Left colon (tissue), 2 donors: ENCODE measurements at regions not wholly inside any gene's neighbourhood (a gene's known extent, or its start where the extent isn't known, plus 50 kb on each side); places are given as distances from the start of the nearest gene placed in this dataset.

Experiments
- ATAC-seq: fragments of 200-7000 bp; cut with Tn5 transposase; one replicate; pipeline ENCODE4 v1.9.1; 2020; ENCODE audit warnings: mild to moderate bottlenecking, moderate library complexity
- DNase-seq, 2 donors: peaks; one replicate each; pipeline ENCODE4 v3.0.0-alpha.2; 2020
- intact Hi-C, 2 donors: fragments of 100-400 bp; cut with DNase I in 1 of 2; cut with micrococcal nuclease in 1 of 2; formaldehyde crosslinking; loops; one replicate each; pipeline versions ENCODE4 v1.11.2 to v1.14.0; 2022; cut with DNase I, micrococcal nuclease
- donor health status: DM: no; HTN: no; CAD: no.
- donor health status: DM: yes; HTN: yes; CAD: no.

- intact Hi-C loops, result no loop called here
- DNase-seq, result no peak
- ATAC-seq, result no peak
Measured at GRCh38 chr5:28743025-28743715, 1704.8 kb upstream of the CDH9 start.

DNA sequence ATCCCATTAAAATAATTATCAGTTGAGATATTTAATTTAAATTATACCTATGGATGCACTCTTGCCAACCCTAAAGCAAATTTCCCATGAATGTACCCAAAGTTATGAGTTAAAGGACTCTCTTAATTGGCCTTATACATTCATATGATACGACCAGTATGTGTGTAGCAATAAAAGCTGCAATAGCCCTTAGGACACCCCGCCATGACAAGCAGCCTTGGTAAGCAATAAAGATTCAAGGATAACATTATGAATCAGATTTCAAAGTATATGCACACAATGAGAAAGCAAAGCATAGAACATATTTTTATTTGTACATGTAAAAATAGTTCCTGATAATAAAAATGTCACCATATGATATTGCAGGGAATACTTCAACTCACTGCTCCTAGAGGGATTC lies 1699.3 kb upstream of the CDH9 start:
- intact Hi-C loops, result no loop called here
- no peak for ATAC-seq

DNA sequence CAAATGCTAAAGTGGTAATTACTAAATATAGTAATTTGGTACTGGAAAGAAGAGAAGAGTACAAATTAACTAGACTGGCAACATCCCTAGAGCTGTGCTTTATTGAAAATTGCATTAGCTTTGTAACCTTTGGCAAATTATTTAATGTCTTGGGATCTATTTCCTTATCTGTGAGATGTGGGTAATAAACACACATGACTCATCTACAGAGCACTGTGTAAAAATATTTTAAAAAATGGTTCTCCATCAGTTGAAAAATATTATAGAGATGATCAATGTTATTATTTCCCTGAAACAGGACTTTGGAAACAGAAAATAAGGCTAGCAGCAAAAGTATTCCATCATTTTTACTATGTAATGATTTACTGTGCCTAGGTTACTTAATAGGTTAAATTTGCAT lies 1698.8 kb upstream of the CDH9 start:
- DNase-seq, result no peak

More for the DNA sequence above, 1699.3 kb upstream of the CDH9 start:
- no peak for DNase-seq

DNA sequence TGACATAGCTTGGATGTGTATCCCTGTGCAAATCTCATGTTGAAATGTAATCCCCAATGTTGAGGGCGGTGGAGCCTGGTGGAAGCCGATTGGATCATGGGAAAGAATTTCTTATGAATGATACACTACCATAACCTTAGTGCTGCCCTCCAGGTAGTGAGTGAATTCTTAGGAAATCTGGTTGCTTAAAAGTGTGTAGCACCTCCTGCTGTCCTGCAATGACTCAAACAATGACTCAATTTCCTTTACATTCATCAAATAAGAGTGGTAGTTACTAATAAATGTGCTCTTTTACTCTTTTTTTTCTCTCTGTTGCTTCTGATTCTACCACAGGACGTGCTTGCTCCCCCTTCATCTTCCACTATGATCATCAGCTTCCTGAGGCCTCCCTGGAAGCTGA lies 1696.0 kb upstream of the CDH9 start:
- ATAC-seq (no peak), DNase-seq (no peak)
- intact Hi-C loops, result no loop called here

More for the DNA sequence above, 1698.8 kb upstream of the CDH9 start:
- intact Hi-C loops, result no loop called here
- no peak for ATAC-seq

- DNase-seq (no peak), ATAC-seq (no peak)
- intact Hi-C loops, result no loop called here
Measured at GRCh38 chr5:28729067-28729466, 1690.7 kb upstream of the CDH9 start.

- intact Hi-C loops, result no loop called here
- DNase-seq (no peak), ATAC-seq (no peak)
Measured at GRCh38 chr5:28726815-28727214, 1688.4 kb upstream of the CDH9 start.

DNA sequence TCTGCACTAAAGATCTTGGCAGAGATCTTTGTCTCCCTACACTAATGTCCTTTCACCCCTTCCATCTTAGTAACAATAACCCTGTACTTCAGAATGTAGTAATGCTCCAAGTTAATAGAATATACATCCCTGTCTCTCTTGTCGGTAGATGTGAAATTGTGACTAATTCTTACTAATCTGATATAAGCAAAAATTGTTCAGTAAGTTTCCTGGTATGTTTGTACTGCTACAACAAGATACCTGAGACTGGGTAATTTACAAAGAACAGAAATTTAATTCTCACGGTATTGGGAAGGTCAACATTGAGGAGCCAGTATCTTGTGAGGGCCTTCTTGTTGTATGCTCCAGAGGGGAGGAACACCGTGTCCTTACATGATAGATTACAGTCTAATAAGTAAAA lies 1686.6 kb upstream of the CDH9 start:
- intact Hi-C loops, result no loop called here

DNA sequence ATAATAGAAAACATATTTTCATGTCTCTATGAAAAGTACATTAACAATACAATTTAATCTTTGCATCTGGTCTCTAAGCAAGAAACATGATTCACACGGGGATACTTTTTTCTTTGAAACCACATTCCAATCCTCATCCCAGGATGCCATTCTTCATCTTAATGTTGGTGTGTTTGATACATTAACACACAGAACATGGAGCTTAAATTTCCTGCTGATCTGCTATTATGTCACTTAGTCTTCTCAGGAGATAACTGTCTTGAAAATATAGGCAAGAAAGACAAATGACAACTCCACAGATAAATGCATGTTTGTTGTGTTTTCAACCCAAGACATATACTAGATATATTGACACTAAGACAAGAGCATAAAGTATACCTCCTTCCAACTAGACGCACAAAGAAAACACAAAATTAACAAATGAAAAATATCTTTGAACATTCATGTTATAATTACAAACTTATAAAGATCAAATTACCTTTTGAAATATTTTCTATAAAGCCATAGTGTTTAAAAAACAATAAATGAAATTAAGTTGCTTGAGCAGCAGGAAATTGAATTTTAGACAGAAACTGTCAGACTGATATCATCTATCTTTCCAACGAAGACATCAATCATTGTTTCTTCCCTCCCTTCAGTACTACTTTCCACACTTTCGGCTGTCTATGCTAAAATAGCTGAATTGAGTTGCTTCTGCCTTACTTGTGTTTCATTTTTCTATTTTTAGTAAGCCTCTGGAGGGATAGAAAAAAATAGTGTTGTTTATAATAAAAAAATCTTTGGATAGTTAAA lies 1676.7 kb upstream of the CDH9 start:
- ATAC-seq, result no peak
- intact Hi-C loops, result no loop called here
- DNase-seq, result no peak

More for the DNA sequence above, 1686.6 kb upstream of the CDH9 start:
- no peak for DNase-seq
- no peak for ATAC-seq

GRCh38 chr5:28710360-28710759 lies 1672.0 kb upstream of the CDH9 start:
- ATAC-seq (no peak), DNase-seq (no peak)
- intact Hi-C loops, result no loop called here

- DNase-seq (no peak), ATAC-seq (no peak)
- intact Hi-C loops, result no loop called here
Measured at GRCh38 chr5:28708472-28708871, 1670.1 kb upstream of the CDH9 start.

DNA sequence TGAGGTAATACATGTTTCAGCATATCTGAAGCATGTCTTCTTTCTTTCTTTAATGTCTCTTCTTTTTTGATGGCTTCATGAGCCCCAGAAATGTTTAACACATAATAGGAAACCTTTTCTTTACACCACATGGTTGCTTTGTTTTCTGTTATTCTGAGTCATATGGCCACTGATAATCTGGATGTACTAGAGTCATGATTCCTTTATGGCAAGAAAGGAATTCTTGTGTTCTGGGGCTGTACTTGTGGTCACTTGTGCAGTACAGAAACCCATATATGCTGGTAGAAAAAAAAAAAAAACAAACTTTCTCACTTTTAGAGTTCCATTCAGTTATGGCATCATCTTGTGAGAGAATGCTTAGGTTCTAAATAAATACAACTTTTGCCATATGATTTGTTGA lies 1669.3 kb upstream of the CDH9 start:
- no peak for ATAC-seq

GRCh38 chr5:28703651-28704260 lies 1665.4 kb upstream of the CDH9 start:
- no peak for ATAC-seq
- intact Hi-C loops, result no loop called here
- DNase-seq, result no peak

More for the DNA sequence above, 1669.3 kb upstream of the CDH9 start:
- intact Hi-C loops, result no loop called here
- no peak for DNase-seq

GRCh38 chr5:28691526-28691925 lies 1653.1 kb upstream of the CDH9 start:
- ATAC-seq, result no peak
- DNase-seq, result no peak
- intact Hi-C loops, result no loop called here

- intact Hi-C loops, result no loop called here
- no peak for DNase-seq
- no peak for ATAC-seq
Measured at GRCh38 chr5:28685794-28686193, 1647.4 kb upstream of the CDH9 start.

- no peak for ATAC-seq
Measured at GRCh38 chr5:28678899-28679298, 1640.5 kb upstream of the CDH9 start.

DNA sequence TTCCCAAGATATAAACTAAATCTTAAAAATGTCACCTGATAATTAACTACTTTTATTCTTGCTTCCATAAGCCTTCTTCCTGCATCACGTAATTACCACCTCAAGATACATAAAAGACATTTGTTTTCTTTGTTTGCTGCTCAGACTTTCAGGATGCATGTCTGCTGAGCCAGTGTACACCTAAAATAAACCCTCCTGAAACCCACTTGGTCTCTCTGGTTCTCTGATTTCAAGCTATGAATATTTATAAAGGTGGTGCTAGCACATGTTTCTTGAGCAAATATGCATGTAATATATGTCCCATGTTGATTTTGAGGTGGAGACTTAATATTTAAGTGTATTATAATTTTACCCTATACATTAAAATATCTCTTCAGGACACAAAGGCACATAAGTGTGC lies 1627.7 kb upstream of the CDH9 start:
- ATAC-seq, result no peak
- DNase-seq, result no peak
- intact Hi-C loops, result no loop called here

More at GRCh38 chr5:28678899-28679298, 1640.5 kb upstream of the CDH9 start:
- no peak for DNase-seq
- intact Hi-C loops, result no loop called here

- ATAC-seq (no peak), DNase-seq (no peak)
- intact Hi-C loops, result no loop called here
Measured at GRCh38 chr5:28648108-28648507, 1609.7 kb upstream of the CDH9 start.

DNA sequence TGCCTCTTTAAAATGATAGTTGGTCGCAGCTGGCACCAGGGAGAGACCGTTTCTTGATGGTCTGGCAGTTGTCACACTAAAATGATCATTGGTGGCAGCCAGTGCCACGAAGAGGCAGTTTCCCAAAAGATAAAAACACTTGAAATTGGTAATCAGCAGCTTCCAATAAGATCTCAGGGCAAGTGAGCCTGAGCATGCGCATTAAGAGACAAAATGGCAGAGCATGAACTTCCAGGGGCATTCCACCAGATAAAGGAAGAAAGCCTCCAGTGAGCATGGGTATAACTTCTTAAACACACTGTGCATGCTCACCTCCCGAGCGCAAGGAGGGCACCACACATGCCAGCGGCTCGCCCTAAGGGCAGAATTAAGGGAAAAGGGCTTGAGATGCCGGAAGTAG lies 1594.2 kb upstream of the CDH9 start:
- ATAC-seq (no peak), DNase-seq (no peak)
- intact Hi-C loops, result no loop called here

DNA sequence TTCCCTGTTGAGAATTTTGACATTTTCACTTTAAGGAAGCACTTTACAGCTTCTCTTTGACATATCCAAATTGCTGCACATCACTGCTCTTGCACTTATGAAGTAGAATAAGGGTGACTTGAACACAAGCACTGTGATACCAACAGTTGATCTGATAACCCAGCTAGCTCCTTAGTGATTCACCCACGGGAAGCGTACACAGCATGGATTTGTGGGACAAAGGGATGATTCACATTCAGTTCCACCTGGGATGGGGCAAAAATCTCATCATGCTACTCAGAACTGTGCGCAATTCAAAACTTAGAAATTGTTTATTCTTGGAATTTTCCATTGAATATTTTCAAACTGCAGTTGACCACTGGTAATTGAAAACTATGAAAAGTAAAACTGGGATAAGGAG lies 1565.5 kb upstream of the CDH9 start:
- intact Hi-C loops, result no loop called here
- no peak for ATAC-seq
- DNase-seq, result no peak

- intact Hi-C loops, result no loop called here
- DNase-seq (no peak), ATAC-seq (no peak)
Measured at GRCh38 chr5:28602429-28602828, 1564.0 kb upstream of the CDH9 start.
